ENCODE measurements at regions not wholly inside any gene's neighbourhood (a gene's known extent, or its start where the extent isn't known, plus 50 kb on each side); places are given as distances from the start of the nearest gene placed in this dataset.

GRCh38 chr6:119655124-119655523 is 305.6 kb upstream of the MAN1A1 start:
- intact Hi-C loops (cut with DNase I): no loop called here
- no peak for DNase-seq
- no peak overlapping the region for H3K27ac ChIP-seq
- TF ChIP-seq, protein P1, sequence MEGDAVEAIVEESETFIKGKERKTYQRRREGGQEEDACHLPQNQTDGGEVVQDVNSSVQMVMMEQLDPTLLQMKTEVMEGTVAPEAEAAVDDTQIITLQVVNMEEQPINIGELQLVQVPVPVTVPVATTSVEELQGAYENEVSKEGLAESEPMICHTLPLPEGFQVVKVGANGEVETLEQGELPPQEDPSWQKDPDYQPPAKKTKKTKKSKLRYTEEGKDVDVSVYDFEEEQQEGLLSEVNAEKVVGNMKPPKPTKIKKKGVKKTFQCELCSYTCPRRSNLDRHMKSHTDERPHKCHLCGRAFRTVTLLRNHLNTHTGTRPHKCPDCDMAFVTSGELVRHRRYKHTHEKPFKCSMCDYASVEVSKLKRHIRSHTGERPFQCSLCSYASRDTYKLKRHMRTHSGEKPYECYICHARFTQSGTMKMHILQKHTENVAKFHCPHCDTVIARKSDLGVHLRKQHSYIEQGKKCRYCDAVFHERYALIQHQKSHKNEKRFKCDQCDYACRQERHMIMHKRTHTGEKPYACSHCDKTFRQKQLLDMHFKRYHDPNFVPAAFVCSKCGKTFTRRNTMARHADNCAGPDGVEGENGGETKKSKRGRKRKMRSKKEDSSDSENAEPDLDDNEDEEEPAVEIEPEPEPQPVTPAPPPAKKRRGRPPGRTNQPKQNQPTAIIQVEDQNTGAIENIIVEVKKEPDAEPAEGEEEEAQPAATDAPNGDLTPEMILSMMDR (IDR thresholded peaks at IDR 0.05): no peak
- no peaks in the 10 kb centered on the region for H3K36me3 ChIP-seq
- WGBS, 2 donors: 81 to 82% methylated on average over 1 of the region's 1 CpG
- H3K9me3 ChIP-seq: no peaks in the 10 kb centered on the region
- peaks cover 0 to 2% (median 0%) of the 10 kb centered on the region in 3 donors for H3K4me1 ChIP-seq
- no peak for ATAC-seq
- H3K27me3 ChIP-seq: no peaks in the 10 kb centered on the region
- H3K4me3 ChIP-seq: no peak overlapping the region
- FAIRE-seq: no peak

DNA sequence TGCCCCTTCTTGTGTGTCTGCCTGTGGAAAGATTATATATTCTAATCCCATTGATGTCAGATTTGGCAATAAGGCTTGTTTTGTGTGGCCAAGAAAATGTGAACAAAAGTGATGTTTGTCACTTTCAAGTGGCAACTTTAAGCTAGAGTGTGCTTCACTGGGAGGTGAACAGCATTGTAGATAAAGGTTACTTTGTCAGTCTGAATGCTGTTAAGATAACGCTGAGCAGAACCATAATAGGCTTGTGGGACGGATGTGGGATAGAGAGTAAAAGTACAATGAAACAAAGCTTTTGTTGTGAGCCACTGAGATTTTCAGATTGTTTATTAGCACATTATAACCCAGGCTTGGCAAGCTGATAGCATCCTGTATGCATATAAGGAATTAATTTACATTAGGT is 303.8 kb upstream of the MAN1A1 start:
- no peaks in the 10 kb centered on the region for H3K27me3 ChIP-seq
- peaks cover 0 to 2% (median 0%) of the 10 kb centered on the region in 3 donors for H3K4me1 ChIP-seq
- no peak overlapping the region for H3K27ac ChIP-seq
- FAIRE-seq (no peak), DNase-seq (no peak), ATAC-seq (no peak)
- intact Hi-C loops (cut with DNase I): no loop called here
- no peaks in the 10 kb centered on the region for H3K9me3 ChIP-seq
- no peaks in the 10 kb centered on the region for H3K36me3 ChIP-seq
- H3K4me3 ChIP-seq: no peak overlapping the region
- 62 to 77% methylated on average over 2 of the region's 2 CpGs for WGBS, 2 donors
- TF ChIP-seq, protein P1 (IDR thresholded peaks at IDR 0.05): no peak

DNA sequence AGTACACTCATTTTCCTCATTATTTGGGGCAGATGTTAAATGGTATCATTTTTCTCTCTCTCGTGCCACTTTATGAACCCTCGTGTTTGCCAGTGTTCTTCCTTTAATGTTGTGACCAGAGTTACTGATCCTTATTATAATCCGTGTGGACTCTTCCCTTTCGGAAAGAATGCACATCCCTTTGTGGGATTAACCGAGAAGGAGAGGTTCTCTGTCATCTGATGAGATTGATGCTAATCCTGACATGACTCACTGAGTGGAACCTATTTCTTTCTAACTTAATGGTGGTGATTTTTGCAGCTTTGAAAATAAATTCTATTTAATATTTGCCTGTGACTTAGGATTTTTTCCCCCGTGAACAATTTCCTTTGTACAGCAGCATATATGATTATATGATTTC is 300.0 kb upstream of the MAN1A1 start:
- H3K27ac ChIP-seq: no peak overlapping the region
- no peaks in the 10 kb centered on the region for H3K27me3 ChIP-seq
- WGBS, 2 donors: 91 to 93% methylated on average over 6 of the region's 6 CpGs
- FAIRE-seq: no peak
- intact Hi-C loops (cut with DNase I): no loop called here
- no peaks in the 10 kb centered on the region for H3K36me3 ChIP-seq
- no peak for DNase-seq
- H3K4me3 ChIP-seq: no peak overlapping the region
- TF ChIP-seq, protein P1 (IDR thresholded peaks at IDR 0.05): no peak
- no peak for ATAC-seq
- no peaks in the 10 kb centered on the region for H3K4me1 ChIP-seq
- no peaks in the 10 kb centered on the region for H3K9me3 ChIP-seq

- Histone ChIP-seq H3K4me3 (no peak overlapping the region), H3K36me3 (no peaks in the 10 kb centered on the region), H3K27ac (no peak overlapping the region), H3K27me3 (no peaks in the 10 kb centered on the region), H3K4me1 (no peaks in the 10 kb centered on the region), H3K9me3 (no peaks in the 10 kb centered on the region)
- no peak for ATAC-seq
- DNase-seq: no peak
- WGBS, 2 donors: 62 to 72% methylated on average over 2 of the region's 2 CpGs
- intact Hi-C loops (cut with DNase I): no loop called here
- TF ChIP-seq, protein P1 (IDR thresholded peaks at IDR 0.05): no peak
- no peak for FAIRE-seq
Measured at GRCh38 chr6:119647309-119647708, 297.7 kb upstream of the MAN1A1 start.

- H3K4me1 ChIP-seq: no peaks in the 10 kb centered on the region
- no peaks in the 10 kb centered on the region for H3K9me3 ChIP-seq
- H3K36me3 ChIP-seq: no peaks in the 10 kb centered on the region
- H3K27ac ChIP-seq: no peak overlapping the region
- WGBS, 2 donors: 74 to 85% methylated on average over 7 of the region's 7 CpGs
- FAIRE-seq: no peak
- H3K27me3 ChIP-seq: no peaks in the 10 kb centered on the region
- H3K4me3 ChIP-seq: no peak overlapping the region
- DNase-seq: no peak
- TF ChIP-seq, protein P1 (IDR thresholded peaks at IDR 0.05): no peak
- ATAC-seq: no peak
- intact Hi-C loops (cut with DNase I): no loop called here
Measured at GRCh38 chr6:119643876-119644275, 294.3 kb upstream of the MAN1A1 start.
